GM06990 (cell line): ENCODE measurements at regions not wholly inside any gene's neighbourhood (a gene's known extent, or its start where the extent isn't known, plus 50 kb on each side); places are given as distances from the start of the nearest gene placed in this dataset.

Source experiments
- DNase-seq: peaks from one replicate; pipeline ENCODE4 v3.0.0-alpha.2; 2011; ENCODE audit not compliant: insufficient read length; ENCODE audit errors: extremely low read depth
- H3K27me3 ChIP-seq: replicated peaks from 2 replicates; pipeline ENCODE4 v1.6.0; 2011; ENCODE audit warnings: low read length; ENCODE audit not compliant: control insufficient read depth, insufficient read depth
- H3K36me3 ChIP-seq: 2 replicates; pipeline ENCODE4 v1.5.1; 2011; ENCODE audit warnings: low read length; ENCODE audit not compliant: control insufficient read depth, insufficient read depth
- H3K4me3 ChIP-seq: replicated peaks from 2 replicates; pipeline ENCODE4 v1.5.1; 2011; ENCODE audit warnings: low read depth, mild to moderate bottlenecking, control low read depth, low read length
- TF ChIP-seq, protein P1 (sequence below): IDR thresholded peaks from 2 replicates; pipeline ENCODE4 v1.5.1; 2011; ENCODE audit warnings: low read length, control low read depth, mild to moderate bottlenecking, inconsistent platforms; ENCODE audit not compliant: insufficient read depth, poor library complexity, severe bottlenecking

DNA sequence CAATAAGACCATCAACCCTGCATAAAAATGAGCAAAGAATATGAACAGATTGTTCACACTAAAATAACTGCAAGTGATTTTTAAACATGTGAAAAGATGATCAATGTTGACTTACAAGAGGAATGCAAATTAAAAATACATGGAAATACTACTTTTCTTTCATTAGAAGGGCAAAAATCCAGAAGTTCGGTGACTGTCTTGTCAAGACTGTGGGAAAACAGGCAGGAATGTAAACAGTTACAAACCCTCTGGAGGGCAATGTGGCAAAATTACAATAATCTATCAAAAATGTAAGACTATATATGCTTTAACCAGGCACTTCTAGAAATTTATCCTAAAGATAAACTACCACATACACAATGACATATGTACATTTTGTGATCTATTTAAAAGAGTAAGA is 86.7 kb downstream of the TNFAIP3 start:
- no peaks in the 10 kb centered on the region for H3K36me3 ChIP-seq
- DNase-seq = no peak
- H3K27me3 ChIP-seq = no peaks in the 10 kb centered on the region
- TF ChIP-seq, protein P1, sequence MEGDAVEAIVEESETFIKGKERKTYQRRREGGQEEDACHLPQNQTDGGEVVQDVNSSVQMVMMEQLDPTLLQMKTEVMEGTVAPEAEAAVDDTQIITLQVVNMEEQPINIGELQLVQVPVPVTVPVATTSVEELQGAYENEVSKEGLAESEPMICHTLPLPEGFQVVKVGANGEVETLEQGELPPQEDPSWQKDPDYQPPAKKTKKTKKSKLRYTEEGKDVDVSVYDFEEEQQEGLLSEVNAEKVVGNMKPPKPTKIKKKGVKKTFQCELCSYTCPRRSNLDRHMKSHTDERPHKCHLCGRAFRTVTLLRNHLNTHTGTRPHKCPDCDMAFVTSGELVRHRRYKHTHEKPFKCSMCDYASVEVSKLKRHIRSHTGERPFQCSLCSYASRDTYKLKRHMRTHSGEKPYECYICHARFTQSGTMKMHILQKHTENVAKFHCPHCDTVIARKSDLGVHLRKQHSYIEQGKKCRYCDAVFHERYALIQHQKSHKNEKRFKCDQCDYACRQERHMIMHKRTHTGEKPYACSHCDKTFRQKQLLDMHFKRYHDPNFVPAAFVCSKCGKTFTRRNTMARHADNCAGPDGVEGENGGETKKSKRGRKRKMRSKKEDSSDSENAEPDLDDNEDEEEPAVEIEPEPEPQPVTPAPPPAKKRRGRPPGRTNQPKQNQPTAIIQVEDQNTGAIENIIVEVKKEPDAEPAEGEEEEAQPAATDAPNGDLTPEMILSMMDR = no peak
- no peak overlapping the region for H3K4me3 ChIP-seq

DNA sequence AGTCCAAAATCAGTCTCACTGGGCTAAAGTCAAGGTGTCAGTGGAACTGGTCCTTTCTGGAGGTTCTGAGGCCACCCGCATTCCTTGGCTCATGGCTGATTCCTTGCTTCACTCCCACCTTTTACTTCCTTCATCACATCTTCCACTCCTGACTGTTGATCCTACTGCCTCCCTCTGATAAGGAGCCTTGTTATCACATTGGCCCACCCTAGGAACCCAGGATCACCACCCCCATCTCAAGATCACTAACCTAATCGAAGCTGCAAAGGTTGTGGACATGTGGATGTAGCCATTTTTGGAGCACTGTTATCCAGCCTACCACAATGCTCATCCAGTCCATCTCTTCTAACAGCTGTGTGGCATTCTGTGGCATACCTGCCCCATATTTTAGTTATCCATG is 87.2 kb downstream of the TNFAIP3 start:
- no peak for DNase-seq
- Histone ChIP-seq H3K4me3 (no peak overlapping the region), H3K27me3 (no peaks in the 10 kb centered on the region), H3K36me3 (no peaks in the 10 kb centered on the region)
- TF ChIP-seq, protein P1 = no peak

DNA sequence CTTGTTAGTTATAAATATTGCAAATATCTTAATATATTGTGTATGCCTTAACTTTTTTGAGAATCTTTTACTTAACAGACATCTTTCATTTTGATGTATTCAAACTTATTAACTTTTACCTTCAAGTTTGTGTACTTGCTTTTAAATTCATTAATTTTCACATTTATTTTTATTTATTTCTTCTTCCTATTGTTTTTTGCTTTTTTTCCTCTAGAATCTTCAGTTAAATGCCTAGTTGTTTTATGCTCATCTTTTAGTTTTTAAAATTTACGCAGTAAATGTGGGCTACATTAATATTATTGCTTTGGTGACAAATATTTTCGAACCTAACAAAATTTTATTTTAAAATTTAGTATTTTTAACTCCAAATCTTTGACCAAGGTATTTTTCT is 89.0 kb downstream of the TNFAIP3 start:
- TF ChIP-seq, protein P1 = no peak
- no peaks in the 10 kb centered on the region for H3K27me3 ChIP-seq
- no peaks in the 10 kb centered on the region for H3K36me3 ChIP-seq
- DNase-seq = no peak
- H3K4me3 ChIP-seq = no peak overlapping the region

DNA sequence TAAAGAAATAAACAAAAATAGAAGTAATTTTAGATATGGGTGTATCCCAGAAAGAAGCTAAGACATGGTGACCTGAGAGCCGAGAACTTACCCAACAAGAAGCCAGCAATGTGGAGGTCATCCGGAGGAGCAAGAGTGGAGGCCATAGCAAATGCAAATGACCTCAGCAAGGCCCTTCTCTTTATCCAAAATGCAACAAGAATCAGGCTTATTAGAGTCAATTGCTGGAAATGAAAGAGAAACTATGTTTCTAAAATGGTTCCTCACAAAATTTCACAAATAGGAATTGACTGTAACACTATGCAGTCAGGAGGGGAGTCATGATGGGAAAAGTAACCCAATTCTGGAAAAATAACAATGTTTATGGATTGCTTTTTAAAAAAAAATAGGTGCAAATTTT is 90.4 kb downstream of the TNFAIP3 start:
- Histone ChIP-seq H3K27me3 (no peaks in the 10 kb centered on the region), H3K4me3 (no peak overlapping the region), H3K36me3 (no peaks in the 10 kb centered on the region)
- TF ChIP-seq, protein P1 = no peak
- no peak for DNase-seq

DNA sequence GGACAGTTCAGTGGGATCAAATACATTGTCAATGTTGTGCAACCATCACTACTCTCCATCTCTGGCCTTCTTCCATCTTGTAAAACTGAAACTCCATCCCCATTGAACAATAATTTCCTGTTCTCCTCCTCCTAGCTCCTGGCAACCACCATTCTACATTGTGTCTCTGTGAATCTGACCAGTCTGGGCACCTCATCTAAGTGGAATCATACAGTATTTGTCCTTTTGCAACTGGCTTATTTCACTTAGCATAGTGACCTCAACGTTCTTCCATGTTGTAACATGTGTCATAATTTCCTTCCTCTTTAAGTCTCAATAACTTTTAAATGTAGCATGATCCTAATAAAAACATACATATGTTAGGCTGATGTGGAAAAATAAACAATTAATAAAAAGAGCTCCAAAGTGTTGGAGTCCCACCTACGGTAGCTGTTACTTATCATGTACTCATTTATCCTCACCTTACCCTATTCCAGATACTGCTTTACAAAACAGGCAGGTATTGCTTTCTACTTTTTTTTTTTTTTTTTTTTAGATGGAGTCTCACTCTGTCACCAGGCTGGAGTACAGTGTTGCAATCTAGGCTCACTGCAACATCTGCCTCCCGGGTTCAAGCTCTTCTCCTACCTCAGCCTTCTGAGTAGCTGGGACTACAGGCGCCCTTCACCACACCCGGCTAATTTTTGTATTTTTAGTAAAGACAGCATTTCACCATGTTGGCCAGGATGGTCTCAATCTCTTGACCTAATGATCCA is 91.9 kb downstream of the TNFAIP3 start:
- Histone ChIP-seq H3K4me3 (no peak overlapping the region), H3K36me3 (no peaks in the 10 kb centered on the region), H3K27me3 (no peaks in the 10 kb centered on the region)
- TF ChIP-seq, protein P1 = no peak
- DNase-seq = no peak

DNA sequence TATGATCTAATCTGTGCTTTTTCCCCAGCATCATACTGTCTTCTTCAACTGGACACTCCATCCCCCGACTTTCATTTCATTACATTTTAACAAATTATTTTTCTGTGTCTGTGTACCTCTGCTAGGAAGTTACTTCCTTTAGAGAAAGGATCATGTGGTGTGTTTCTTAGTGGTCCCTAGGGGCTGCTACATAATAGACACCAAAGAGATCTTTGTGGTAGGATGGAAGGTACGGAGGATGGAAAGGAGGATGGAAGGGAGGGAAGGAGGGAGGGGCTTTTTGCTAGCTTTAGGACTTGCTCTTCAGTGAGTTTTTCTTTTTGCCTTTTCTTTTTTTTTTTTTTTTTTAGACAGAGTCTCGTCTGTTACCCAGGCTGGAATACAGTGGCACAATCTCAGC is 95.7 kb downstream of the TNFAIP3 start:
- H3K4me3 ChIP-seq = no peak overlapping the region
- H3K36me3 ChIP-seq = no peaks in the 10 kb centered on the region
- TF ChIP-seq, protein P1 = no peak
- no peak for DNase-seq
- no peaks in the 10 kb centered on the region for H3K27me3 ChIP-seq
